HG02943 (cell line): ENCODE measurements at regions not wholly inside any gene's neighbourhood (a gene's known extent, or its start where the extent isn't known, plus 50 kb on each side); places are given as distances from the start of the nearest gene placed in this dataset.

Source experiments
- ATAC-seq: cut with Tn5 transposase; IDR thresholded peaks from one replicate; pipeline ENCODE4 v1.9.1; 2021; ENCODE audit warnings: mild to moderate bottlenecking, low read depth, moderate library complexity; ENCODE audit not compliant: unreplicated experiment

GRCh38 chr12:91616416-91616815 lies 433.8 kb upstream of the DCN start:
- no peak for ATAC-seq

- no peak for ATAC-seq
Observed at GRCh38 chr12:91613223-91613779, 430.7 kb upstream of the DCN start.

GRCh38 chr12:91610561-91610960 lies 427.9 kb upstream of the DCN start:
- no peak for ATAC-seq

GRCh38 chr12:91609283-91609682 lies 426.7 kb upstream of the DCN start:
- ATAC-seq: no peak

- ATAC-seq: no peak
Observed at GRCh38 chr12:91608542-91608941, 425.9 kb upstream of the DCN start.

GRCh38 chr12:91606662-91607377 lies 424.2 kb upstream of the DCN start:
- no peak for ATAC-seq

- no peak for ATAC-seq
Observed at GRCh38 chr12:91604897-91605296, 422.3 kb upstream of the DCN start.

- no peak for ATAC-seq
Observed at GRCh38 chr12:91603060-91603459, 420.4 kb upstream of the DCN start.

GRCh38 chr12:91601054-91601453 lies 418.4 kb upstream of the DCN start:
- no peak for ATAC-seq

GRCh38 chr12:91594715-91595114 lies 412.1 kb upstream of the DCN start:
- no peak for ATAC-seq

- no peak for ATAC-seq
Observed at GRCh38 chr12:91591639-91591987, 409.0 kb upstream of the DCN start.

- no peak for ATAC-seq
Observed at GRCh38 chr12:91590966-91591638, 408.5 kb upstream of the DCN start.

- no peak for ATAC-seq
Observed at GRCh38 chr12:91588874-91589454, 406.3 kb upstream of the DCN start.

- no peak for ATAC-seq
Observed at GRCh38 chr12:91586015-91586414, 403.4 kb upstream of the DCN start.

- no peak for ATAC-seq
Observed at GRCh38 chr12:91582811-91583210, 400.2 kb upstream of the DCN start.

- no peak for ATAC-seq
Observed at GRCh38 chr12:91579516-91580263, 397.1 kb upstream of the DCN start.

GRCh38 chr12:91577586-91578539 lies 395.2 kb upstream of the DCN start:
- peak; percentile 70 for ATAC-seq

GRCh38 chr12:91576432-91576831 lies 393.8 kb upstream of the DCN start:
- no peak for ATAC-seq

GRCh38 chr12:91575630-91576029 lies 393.0 kb upstream of the DCN start:
- ATAC-seq: no peak

GRCh38 chr12:91574975-91575374 lies 392.4 kb upstream of the DCN start:
- no peak for ATAC-seq
